HG02938 (cell line): ENCODE measurements at regions not wholly inside any gene's neighbourhood (a gene's known extent, or its start where the extent isn't known, plus 50 kb on each side); places are given as distances from the start of the nearest gene placed in this dataset.

Source experiments
- ATAC-seq: cut with Tn5 transposase; IDR thresholded peaks from one replicate; pipeline ENCODE4 v1.9.1; 2021; ENCODE audit warnings: mild to moderate bottlenecking, moderate library complexity; ENCODE audit not compliant: unreplicated experiment

- ATAC-seq, result no peak
Measured at GRCh38 chr18:64474773-64475172, 325.9 kb upstream of the LINC00305 start.

DNA sequence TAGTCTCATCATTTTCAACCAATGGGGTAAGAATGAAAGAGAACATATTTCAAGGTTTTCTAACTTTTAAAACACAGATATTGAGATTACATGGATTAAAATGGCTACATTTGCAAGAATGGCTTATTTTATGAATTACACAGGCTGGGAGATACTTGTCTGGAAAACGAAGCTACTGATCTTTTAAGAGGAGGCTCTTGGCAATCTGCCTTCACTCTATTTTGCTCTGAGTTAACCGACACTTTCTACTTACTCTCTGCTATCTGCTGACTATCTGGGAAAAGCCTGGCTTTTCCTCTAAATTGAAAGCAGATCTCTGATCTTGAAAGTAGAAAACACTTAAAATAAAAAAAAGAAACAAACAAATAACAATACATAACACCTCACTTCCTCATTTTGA, 325.4 kb upstream of the LINC00305 start:
- ATAC-seq, result no peak

DNA sequence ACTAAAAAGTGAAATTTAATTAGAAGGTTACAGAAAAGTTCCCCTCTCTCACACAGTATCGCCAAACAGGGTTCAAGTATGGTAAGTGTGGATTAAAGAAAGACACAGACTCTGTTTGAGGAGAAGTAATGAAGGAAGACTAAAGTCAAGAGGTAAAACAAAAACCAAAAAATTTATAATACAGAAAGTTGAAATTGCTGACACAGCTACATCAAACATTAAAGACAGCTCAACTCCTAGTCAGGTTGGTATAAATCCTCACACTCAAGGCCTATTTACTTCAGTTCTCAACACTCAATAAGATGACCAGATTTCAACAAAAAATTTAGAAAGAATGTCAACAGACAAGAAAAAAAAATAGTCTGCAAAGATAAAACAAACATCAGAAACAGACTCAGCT, 300.5 kb upstream of the LINC00305 start:
- no peak for ATAC-seq

DNA sequence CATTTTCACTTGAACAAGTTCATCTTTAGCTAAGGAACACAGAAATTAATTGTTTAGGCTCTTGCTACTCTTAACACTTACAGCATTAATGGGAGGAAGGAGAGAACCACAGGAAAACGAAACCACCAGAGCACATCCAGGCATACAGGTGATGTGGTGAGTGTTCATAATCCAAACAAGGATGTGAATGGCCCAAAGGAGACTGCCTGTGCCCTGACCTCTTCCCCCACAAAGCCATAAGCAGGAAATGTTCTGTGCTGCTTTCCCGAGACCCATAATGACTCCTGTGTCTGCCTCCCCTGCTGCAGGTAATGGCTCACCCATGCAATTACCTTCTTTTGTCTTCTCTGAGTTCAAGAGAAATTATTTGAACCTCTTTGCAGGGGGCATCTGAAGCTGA, 295.9 kb upstream of the LINC00305 start:
- no peak for ATAC-seq

GRCh38 chr18:64438178-64438577, 289.3 kb upstream of the LINC00305 start:
- no peak for ATAC-seq

- ATAC-seq, result no peak
Measured at GRCh38 chr18:64436111-64436510, 287.2 kb upstream of the LINC00305 start.

GRCh38 chr18:64419156-64419555, 270.3 kb upstream of the LINC00305 start:
- ATAC-seq, result no peak

DNA sequence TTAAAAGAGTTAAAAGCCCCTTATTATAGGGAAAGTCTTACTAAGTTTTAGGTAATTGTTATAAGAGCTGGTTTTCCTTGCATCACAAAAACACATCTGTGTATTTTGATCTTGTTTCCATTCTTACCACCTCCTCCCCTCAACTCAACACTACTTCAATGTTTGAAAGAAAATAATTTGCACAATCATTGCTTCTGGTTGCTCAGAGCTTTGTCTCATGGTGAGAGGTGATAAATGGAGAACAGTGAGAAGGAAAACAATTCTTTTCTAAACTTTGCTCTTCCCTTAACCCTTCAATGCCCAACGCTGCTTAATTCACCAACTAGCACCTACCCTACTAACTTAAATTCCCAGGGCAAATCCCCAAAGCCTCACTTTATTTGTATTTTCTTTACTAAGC, 268.1 kb upstream of the LINC00305 start:
- ATAC-seq, result no peak

DNA sequence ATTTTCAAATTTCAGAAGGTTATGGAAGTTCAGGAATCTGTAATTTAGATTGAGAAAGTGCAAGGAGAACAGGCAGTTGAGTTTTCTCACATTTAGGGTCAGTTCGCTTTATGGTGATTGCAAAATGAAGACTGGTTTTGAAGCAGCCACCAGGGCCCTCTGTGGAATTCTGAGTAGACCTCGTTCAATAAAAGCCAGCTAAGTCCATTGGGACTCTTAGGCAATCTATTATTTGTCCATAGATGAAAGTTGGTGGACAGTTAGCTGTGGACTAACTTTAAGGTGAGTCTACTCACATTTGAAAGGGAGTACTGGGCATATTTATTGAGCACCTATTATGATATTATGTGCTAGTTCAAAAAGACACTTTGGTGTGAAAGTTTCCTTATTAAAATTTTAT, 266.3 kb upstream of the LINC00305 start:
- no peak for ATAC-seq

GRCh38 chr18:64410685-64411084, 261.8 kb upstream of the LINC00305 start:
- ATAC-seq, result no peak

DNA sequence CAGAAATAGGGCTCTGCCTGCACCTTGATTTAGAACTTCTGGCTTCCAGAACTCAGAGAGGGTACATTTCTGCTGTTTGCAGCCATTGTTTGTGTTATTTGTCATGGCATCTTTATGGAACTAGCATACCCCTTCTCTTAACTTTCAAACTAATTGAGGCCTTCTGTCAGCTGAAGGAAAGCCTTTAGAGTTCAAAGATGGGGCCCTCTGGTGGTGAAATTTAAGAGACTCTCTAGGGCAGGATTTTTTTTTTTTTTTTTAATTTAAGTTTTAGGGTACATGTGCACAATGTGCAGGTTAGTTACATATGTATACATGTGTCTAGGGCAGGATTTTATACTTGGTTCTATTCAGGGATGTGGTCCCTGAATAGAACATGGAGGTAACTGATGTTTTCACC, 260.6 kb upstream of the LINC00305 start:
- peak; percentile 71 for ATAC-seq

GRCh38 chr18:64407606-64408005, 258.7 kb upstream of the LINC00305 start:
- ATAC-seq, result no peak

DNA sequence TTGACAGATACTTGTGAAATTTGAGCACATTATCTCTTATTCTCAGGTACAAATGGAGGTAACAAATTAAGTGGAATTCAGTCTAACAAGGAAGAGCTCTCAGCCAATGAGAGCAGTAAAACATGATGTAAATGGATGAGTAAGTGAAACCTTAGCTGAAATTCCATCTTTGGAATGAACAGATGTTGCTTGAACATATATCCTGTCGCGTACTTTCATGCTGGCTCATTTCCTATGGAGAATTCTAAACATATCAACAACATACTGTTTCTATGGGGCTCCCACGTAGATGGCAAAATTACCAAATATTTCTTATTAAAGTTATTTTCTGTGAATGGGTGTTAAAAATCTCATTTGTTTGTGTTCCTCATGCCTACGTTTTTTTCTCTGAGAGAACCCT, 256.3 kb upstream of the LINC00305 start:
- no peak for ATAC-seq

- ATAC-seq, result no peak
Measured at GRCh38 chr18:64403784-64404503, 255.1 kb upstream of the LINC00305 start.

DNA sequence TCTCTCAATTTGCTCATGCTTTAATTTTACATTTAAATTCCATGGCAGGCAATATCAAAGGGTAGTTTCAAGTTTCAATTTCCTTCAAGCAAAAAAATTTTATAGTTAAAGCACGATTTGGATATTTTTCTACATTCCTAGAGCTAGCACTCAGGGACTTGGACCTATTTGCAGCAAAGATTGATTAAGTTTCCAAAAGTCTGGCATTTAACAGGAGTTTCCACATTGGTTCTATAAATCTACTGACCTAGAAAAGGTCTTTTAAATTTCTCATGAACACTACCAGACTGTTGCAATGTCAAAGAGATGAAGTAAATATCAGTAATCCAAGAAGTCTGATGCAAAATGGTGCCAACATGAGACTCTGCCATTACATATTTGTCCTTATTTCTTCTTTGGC, 253.7 kb upstream of the LINC00305 start:
- no peak for ATAC-seq

GRCh38 chr18:64401268-64402060, 252.6 kb upstream of the LINC00305 start:
- ATAC-seq, result no peak

- ATAC-seq, result no peak
Measured at GRCh38 chr18:64399566-64399965, 250.7 kb upstream of the LINC00305 start.

GRCh38 chr18:64398320-64398719, 249.4 kb upstream of the LINC00305 start:
- ATAC-seq, result no peak

- no peak for ATAC-seq
Measured at GRCh38 chr18:64392202-64392601, 243.3 kb upstream of the LINC00305 start.

- no peak for ATAC-seq
Measured at GRCh38 chr18:64384101-64384500, 235.2 kb upstream of the LINC00305 start.

DNA sequence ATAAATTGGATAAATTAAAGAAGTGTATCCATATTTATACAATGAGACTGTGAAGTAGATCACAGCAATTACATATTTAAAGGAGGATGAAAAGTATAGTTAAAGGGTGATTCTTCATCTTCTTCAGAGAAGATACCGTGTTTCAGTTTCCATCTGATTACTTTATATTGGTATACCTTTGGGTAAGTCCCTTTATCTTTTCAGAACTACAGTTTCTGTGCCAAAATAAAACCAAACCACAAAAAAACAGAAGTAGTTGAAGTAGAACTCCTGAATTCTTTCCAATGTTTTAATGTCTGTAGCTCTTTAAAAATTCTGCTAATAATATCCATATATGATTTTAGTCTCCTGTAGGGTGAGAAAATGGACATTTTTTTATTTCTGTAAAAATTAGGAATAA, 231.2 kb upstream of the LINC00305 start:
- peak; percentile 96 for ATAC-seq

DNA sequence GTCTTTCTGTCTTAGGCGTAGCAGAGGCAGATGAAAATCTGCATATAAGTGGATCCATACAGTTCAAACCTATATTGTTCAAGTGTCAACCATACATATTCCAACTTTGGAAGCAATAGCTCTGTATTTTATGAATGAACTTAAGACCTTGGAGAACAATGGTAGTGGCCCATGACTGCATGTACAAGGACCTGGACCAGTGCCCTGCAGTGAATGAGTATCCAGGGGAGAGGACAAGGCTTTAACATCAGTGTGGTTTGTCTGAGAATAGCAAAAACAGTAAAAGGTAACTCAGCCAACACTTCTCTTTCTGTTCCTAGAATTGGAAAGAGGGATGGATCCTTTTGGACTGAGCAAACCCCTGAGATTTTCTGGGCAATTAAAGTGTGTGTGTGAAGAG, 230.8 kb upstream of the LINC00305 start:
- peak; percentile 25 for ATAC-seq
